NCI-H82 (cell line): ENCODE measurements at regions not wholly inside any gene's neighbourhood (a gene's known extent, or its start where the extent isn't known, plus 50 kb on each side); places are given as distances from the start of the nearest gene placed in this dataset.
"Not testable (repeated sequence)": the region's sequence is repeated elsewhere in the genome, so short reads cannot be mapped to it uniquely, and the experiment has no call there.

Experiments used
- DNase-seq: peaks from one replicate; lab custom pipeline; 2025; lab: John Stamatoyannopoulos, UW

- no peak for DNase-seq
Observed at GRCh38 chr2:185658750-185659149, 79.9 kb upstream of the FSIP2 start.

DNA sequence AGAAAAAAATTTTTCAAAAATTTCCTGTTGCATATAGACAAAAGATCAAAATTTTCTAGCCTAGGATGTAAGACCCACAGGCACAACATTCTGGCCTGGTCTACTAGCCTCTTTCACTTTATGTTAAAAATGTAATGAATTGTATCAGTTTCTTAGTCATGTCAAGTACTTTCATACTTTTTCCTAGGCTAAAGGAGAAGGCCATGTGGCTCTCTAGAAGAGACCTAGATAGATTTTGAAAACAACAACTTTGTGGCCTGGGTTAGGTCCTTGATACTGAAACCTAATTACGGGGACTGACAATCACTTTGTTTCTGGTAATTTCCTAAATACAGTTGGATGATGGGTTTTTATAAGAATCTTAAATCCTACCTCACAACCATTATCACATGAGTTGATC is 74.8 kb upstream of the FSIP2 start:
- DNase-seq, result no peak

GRCh38 chr2:185664384-185664783 is 74.2 kb upstream of the FSIP2 start:
- DNase-seq, result no peak

- DNase-seq, result no peak
Observed at GRCh38 chr2:185665251-185665814, 73.3 kb upstream of the FSIP2 start.

- no peak for DNase-seq
Observed at GRCh38 chr2:185667452-185667851, 71.2 kb upstream of the FSIP2 start.

DNA sequence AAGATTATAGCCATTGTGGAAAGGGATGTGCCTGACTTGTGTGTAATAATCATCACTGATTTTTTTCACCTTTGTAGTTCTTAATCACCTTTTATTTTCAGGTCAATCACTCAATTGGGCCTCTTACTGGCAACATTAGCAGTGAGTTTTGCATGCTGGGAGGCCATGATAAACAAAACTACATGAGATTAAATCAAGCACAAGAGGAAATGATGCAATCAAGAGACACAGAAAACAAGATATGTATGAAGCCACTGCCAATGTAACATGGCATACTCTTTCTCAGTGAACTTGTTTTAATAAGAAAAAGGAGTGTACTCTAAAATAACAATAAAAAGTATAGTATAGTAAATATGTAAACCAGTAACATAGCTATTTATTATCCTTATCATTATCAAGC is 69.9 kb upstream of the FSIP2 start:
- DNase-seq, result no peak

DNA sequence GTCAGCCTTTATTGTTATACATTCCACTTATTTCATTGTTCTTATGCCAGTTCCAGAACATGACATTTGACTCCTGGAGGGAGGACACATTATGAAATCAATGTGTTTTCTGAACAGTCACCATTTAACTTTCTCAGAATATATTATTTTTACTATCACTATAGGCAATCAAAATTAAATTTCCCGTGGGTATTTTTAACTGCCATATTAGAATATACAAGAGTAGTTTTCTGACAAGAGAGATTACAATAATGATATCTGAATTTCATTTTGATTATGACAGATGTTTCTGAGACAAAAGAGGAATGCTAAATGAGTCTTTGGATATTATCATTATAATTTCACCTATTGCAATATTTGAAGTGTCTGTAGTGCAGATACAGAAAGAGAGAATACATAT is 64.4 kb upstream of the FSIP2 start:
- DNase-seq, result no peak

GRCh38 chr2:185676316-185676715 is 62.3 kb upstream of the FSIP2 start:
- no peak for DNase-seq

- DNase-seq, result not testable (repeated sequence)
Observed at GRCh38 chr2:185687001-185687400, 51.6 kb upstream of the FSIP2 start.

GRCh38 chr2:185687967-185688366 is 50.6 kb upstream of the FSIP2 start:
- no peak for DNase-seq
